ENCODE measurements at regions not wholly inside any gene's neighbourhood (a gene's known extent, or its start where the extent isn't known, plus 50 kb on each side); places are given as distances from the start of the nearest gene placed in this dataset.

GRCh38 chr2:7866104-7866503 lies 815.8 kb upstream of the ID2 start:
- Histone ChIP-seq H3K4me3 (ENCODE audit: low read length) (no peak overlapping the region), H4K20me1 (ENCODE audit: insufficient read depth, low read length) (no peaks in the 10 kb centered on the region), H3K27ac (ENCODE audit: low read length) (no peak overlapping the region), H3K9ac (ENCODE audit: low read length) (no peak overlapping the region), H3K27me3 (replicated peaks; ENCODE audit: insufficient read depth, low read length) (no peaks in the 10 kb centered on the region), H3K79me2 (ENCODE audit: low read length) (no peaks in the 10 kb centered on the region), H2AFZ (ENCODE audit: low read length) (no peak overlapping the region), H3F3A (ENCODE audit: insufficient read depth, low read length) (no peaks in the 10 kb centered on the region), H3K4me2 (ENCODE audit: low read depth, low read length) (no peak overlapping the region), H3K9me3 (replicated peaks; ENCODE audit: insufficient read depth, low read length) (no peaks in the 10 kb centered on the region), H3K36me3 (replicated peaks; ENCODE audit: insufficient read depth, low read length) (no peaks in the 10 kb centered on the region), H3K4me1 (ENCODE audit: low read length) (no peaks in the 10 kb centered on the region), H3K9me2 (replicated peaks; ENCODE audit: insufficient read depth, low read length) (no peaks in the 10 kb centered on the region)
- DNase-seq: no peak
- TF ChIP-seq, protein P1, sequence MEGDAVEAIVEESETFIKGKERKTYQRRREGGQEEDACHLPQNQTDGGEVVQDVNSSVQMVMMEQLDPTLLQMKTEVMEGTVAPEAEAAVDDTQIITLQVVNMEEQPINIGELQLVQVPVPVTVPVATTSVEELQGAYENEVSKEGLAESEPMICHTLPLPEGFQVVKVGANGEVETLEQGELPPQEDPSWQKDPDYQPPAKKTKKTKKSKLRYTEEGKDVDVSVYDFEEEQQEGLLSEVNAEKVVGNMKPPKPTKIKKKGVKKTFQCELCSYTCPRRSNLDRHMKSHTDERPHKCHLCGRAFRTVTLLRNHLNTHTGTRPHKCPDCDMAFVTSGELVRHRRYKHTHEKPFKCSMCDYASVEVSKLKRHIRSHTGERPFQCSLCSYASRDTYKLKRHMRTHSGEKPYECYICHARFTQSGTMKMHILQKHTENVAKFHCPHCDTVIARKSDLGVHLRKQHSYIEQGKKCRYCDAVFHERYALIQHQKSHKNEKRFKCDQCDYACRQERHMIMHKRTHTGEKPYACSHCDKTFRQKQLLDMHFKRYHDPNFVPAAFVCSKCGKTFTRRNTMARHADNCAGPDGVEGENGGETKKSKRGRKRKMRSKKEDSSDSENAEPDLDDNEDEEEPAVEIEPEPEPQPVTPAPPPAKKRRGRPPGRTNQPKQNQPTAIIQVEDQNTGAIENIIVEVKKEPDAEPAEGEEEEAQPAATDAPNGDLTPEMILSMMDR (IDR thresholded peaks at IDR 0.05; ENCODE audit: low read length): no peak
- TF ChIP-seq EZH2phosphoT487 (IDR thresholded peaks at IDR 0.05; ENCODE audit: low read length): no peak
- no peak for TF ChIP-seq EZH2 (optimal IDR thresholded peaks at IDR 0.05; ENCODE audit: low read depth, low read length)

DNA sequence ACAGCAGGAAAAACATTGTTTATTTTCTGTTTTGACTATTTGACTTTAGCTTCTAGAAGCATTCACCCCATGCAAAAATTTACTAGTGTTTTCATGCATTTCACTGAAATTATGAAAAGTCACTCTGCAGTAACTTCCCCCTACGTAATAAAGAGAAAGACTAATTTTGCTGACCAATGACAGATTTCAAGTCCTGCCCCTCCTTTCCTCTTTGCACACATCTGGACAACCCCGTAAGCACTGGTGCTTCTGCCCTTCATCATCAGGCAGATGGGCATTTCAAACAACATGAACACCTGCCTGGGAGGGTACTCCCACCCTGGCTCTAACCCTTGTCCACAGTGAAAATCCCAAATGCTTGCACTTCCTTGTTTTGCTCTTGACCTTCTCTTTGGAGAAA lies 815.0 kb upstream of the ID2 start:
- H3F3A ChIP-seq (ENCODE audit: insufficient read depth, low read length): no peaks in the 10 kb centered on the region
- no peak overlapping the region for H3K9ac ChIP-seq (ENCODE audit: low read length)
- TF ChIP-seq EZH2phosphoT487 (IDR thresholded peaks at IDR 0.05; ENCODE audit: low read length): no peak
- no peak for TF ChIP-seq EZH2 (optimal IDR thresholded peaks at IDR 0.05; ENCODE audit: low read depth, low read length)
- TF ChIP-seq, protein P1 (IDR thresholded peaks at IDR 0.05; ENCODE audit: low read length): no peak
- H3K79me2 ChIP-seq (ENCODE audit: low read length): no peaks in the 10 kb centered on the region
- H3K27me3 ChIP-seq (replicated peaks; ENCODE audit: insufficient read depth, low read length): no peaks in the 10 kb centered on the region
- H3K4me3 ChIP-seq (ENCODE audit: low read length): no peak overlapping the region
- H3K4me2 ChIP-seq (ENCODE audit: low read depth, low read length): no peak overlapping the region
- H4K20me1 ChIP-seq (ENCODE audit: insufficient read depth, low read length): no peaks in the 10 kb centered on the region
- H3K27ac ChIP-seq (ENCODE audit: low read length): no peak overlapping the region
- H3K4me1 ChIP-seq (ENCODE audit: low read length): no peaks in the 10 kb centered on the region
- no peak for DNase-seq
- no peaks in the 10 kb centered on the region for H3K36me3 ChIP-seq (replicated peaks; ENCODE audit: insufficient read depth, low read length)
- no peaks in the 10 kb centered on the region for H3K9me2 ChIP-seq (replicated peaks; ENCODE audit: insufficient read depth, low read length)
- no peak overlapping the region for H2AFZ ChIP-seq (ENCODE audit: low read length)
- no peaks in the 10 kb centered on the region for H3K9me3 ChIP-seq (replicated peaks; ENCODE audit: insufficient read depth, low read length)

- no peaks in the 10 kb centered on the region for H3K36me3 ChIP-seq (replicated peaks; ENCODE audit: insufficient read depth, low read length)
- H3K27ac ChIP-seq (ENCODE audit: low read length): no peak overlapping the region
Observed at GRCh38 chr2:7867867-7868266, 814.0 kb upstream of the ID2 start.

More at GRCh38 chr2:7867867-7868266, 814.0 kb upstream of the ID2 start:
- no peaks in the 10 kb centered on the region for H3K4me1 ChIP-seq (ENCODE audit: low read length)
- H3F3A ChIP-seq (ENCODE audit: insufficient read depth, low read length): no peaks in the 10 kb centered on the region
- no peaks in the 10 kb centered on the region for H4K20me1 ChIP-seq (ENCODE audit: insufficient read depth, low read length)
- H3K27me3 ChIP-seq (replicated peaks; ENCODE audit: insufficient read depth, low read length): no peaks in the 10 kb centered on the region
- no peak overlapping the region for H3K4me2 ChIP-seq (ENCODE audit: low read depth, low read length)
- no peak overlapping the region for H3K4me3 ChIP-seq (ENCODE audit: low read length)
- no peaks in the 10 kb centered on the region for H3K79me2 ChIP-seq (ENCODE audit: low read length)
- no peak for DNase-seq
- no peaks in the 10 kb centered on the region for H3K9me2 ChIP-seq (replicated peaks; ENCODE audit: insufficient read depth, low read length)
- H3K9ac ChIP-seq (ENCODE audit: low read length): no peak overlapping the region
- H3K9me3 ChIP-seq (replicated peaks; ENCODE audit: insufficient read depth, low read length): no peaks in the 10 kb centered on the region
- H2AFZ ChIP-seq (ENCODE audit: low read length): no peak overlapping the region
- TF ChIP-seq EZH2phosphoT487 (IDR thresholded peaks at IDR 0.05; ENCODE audit: low read length) (no peak), EZH2 (optimal IDR thresholded peaks at IDR 0.05; ENCODE audit: low read depth, low read length) (no peak)
- TF ChIP-seq, protein P1 (IDR thresholded peaks at IDR 0.05; ENCODE audit: low read length): no peak
